SU-DHL-6 (cell line): ENCODE measurements at regions not wholly inside any gene's neighbourhood (a gene's known extent, or its start where the extent isn't known, plus 50 kb on each side); places are given as distances from the start of the nearest gene placed in this dataset.

ENCODE experiments used
- H2AFZ ChIP-seq: fragments of 200-600 bp; sonication (generic); 2 replicates; pipeline ENCODE4 v1.6.1; 2014; ENCODE audit warnings: low read depth, mild to moderate bottlenecking, moderate library complexity, mixed read lengths, antibody characterized with exemption, low read length; ENCODE audit not compliant: severe bottlenecking
- H3F3A ChIP-seq: fragments of 200-600 bp; shearing (Covaris generic); 2 replicates; pipeline ENCODE4 v1.6.0; 2016; ENCODE audit warnings: antibody characterized with exemption, mild to moderate bottlenecking; ENCODE audit not compliant: insufficient read depth
- H3K27ac ChIP-seq: fragments of 200-600 bp; sonication (generic); 2 replicates; pipeline ENCODE4 v1.5.1; 2016; ENCODE audit warnings: low read depth, mild to moderate bottlenecking, low read length, moderate library complexity, mixed read lengths
- H3K27me3 ChIP-seq: fragments of 200-600 bp; sonication (generic), shearing (Covaris generic); 2 replicates; pipeline ENCODE4 v1.6.0; 2014; ENCODE audit warnings: mild to moderate bottlenecking, low read length
- H3K36me3 ChIP-seq: fragments of 200-600 bp; sonication (generic); 2 replicates; pipeline ENCODE4 v1.6.1; 2014; ENCODE audit warnings: mild to moderate bottlenecking, low read length, mixed read lengths
- H3K4me2 ChIP-seq: fragments of 300-600, 200-600 bp; shearing (Covaris generic), sonication (generic); 2 replicates; pipeline ENCODE4 v1.6.0; 2014; ENCODE audit warnings: low read length, low read depth, mild to moderate bottlenecking; ENCODE audit not compliant: poor library complexity, severe bottlenecking
- H3K4me3 ChIP-seq: fragments of 200-600 bp; sonication (generic); 2 replicates; pipeline ENCODE4 v1.5.1; 2014; ENCODE audit warnings: antibody characterized with exemption, low read length, mild to moderate bottlenecking, mixed read lengths; ENCODE audit not compliant: insufficient read depth, poor library complexity, severe bottlenecking
- H3K79me2 ChIP-seq: fragments of 200-600 bp; sonication (generic); 2 replicates; pipeline ENCODE4 v1.6.1; 2014; ENCODE audit warnings: mild to moderate bottlenecking, low read length, moderate library complexity; ENCODE audit not compliant: insufficient read depth
- H3K9ac ChIP-seq: fragments of 200-600 bp; sonication (generic); 2 replicates; pipeline ENCODE4 v1.7.0; 2014; ENCODE audit warnings: mild to moderate bottlenecking, low read length
- H3K9me2 ChIP-seq: fragments of 200-600 bp; sonication (generic); replicated peaks from 2 replicates; pipeline ENCODE4 v1.6.1; 2014; ENCODE audit warnings: low read length; ENCODE audit not compliant: insufficient read depth
- H3K9me3 ChIP-seq: fragments of 200-600 bp; sonication (generic); 2 replicates; pipeline ENCODE4 v1.6.1; 2014; ENCODE audit warnings: low read length, mixed read lengths; ENCODE audit not compliant: insufficient read depth
- H4K20me1 ChIP-seq: fragments of 200-600 bp; sonication (generic); 2 replicates; pipeline ENCODE4 v1.6.1; 2014; ENCODE audit warnings: low read depth, mild to moderate bottlenecking, antibody characterized with exemption, low read length, moderate library complexity, mixed read lengths
- CTCF ChIP-seq: fragments of 200-600 bp; sonication (generic); IDR thresholded peaks from one replicate; pipeline ENCODE4 v1.5.1; 2017; ENCODE audit warnings: antibody characterized with exemption, mild to moderate bottlenecking, low read length, moderate library complexity; ENCODE audit not compliant: insufficient read depth, poor library complexity, severe bottlenecking
- EZH2phosphoT487 ChIP-seq: fragments of 200-600 bp; sonication (generic), shearing (Covaris generic); conservative IDR thresholded peaks from 2 replicates; pipeline ENCODE4 v1.6.1; 2018; ENCODE audit warnings: mild to moderate bottlenecking, antibody characterized with exemption, low read length, moderate library complexity, mixed read lengths

GRCh38 chr14:30290001-30290400, 269.0 kb upstream of the G2E3 start:
- no peaks in the 10 kb centered on the region for H3K9me2 ChIP-seq
- TF ChIP-seq EZH2phosphoT487 (no peak), CTCF (no peak)
- H3K4me2 ChIP-seq, result no peak overlapping the region
- no peaks in the 10 kb centered on the region for H3K79me2 ChIP-seq
- H2AFZ ChIP-seq, result no peak overlapping the region
- no peaks in the 10 kb centered on the region for H3K36me3 ChIP-seq
- H3K9ac ChIP-seq, result no peak overlapping the region
- H3F3A ChIP-seq, result no peaks in the 10 kb centered on the region
- no peak overlapping the region for H3K4me3 ChIP-seq
- H3K27ac ChIP-seq, result no peak overlapping the region
- no peaks in the 10 kb centered on the region for H3K27me3 ChIP-seq
- H3K9me3 ChIP-seq, result no peaks in the 10 kb centered on the region
- no peaks in the 10 kb centered on the region for H4K20me1 ChIP-seq

GRCh38 chr14:30291216-30291615, 267.7 kb upstream of the G2E3 start:
- H3K9ac ChIP-seq, result no peak overlapping the region
- TF ChIP-seq EZH2phosphoT487 (no peak), CTCF (no peak)
- no peaks in the 10 kb centered on the region for H3K9me2 ChIP-seq
- H4K20me1 ChIP-seq, result no peaks in the 10 kb centered on the region
- H3K79me2 ChIP-seq, result no peaks in the 10 kb centered on the region
- no peaks in the 10 kb centered on the region for H3K36me3 ChIP-seq
- no peak overlapping the region for H2AFZ ChIP-seq
- H3K9me3 ChIP-seq, result no peaks in the 10 kb centered on the region
- no peak overlapping the region for H3K27ac ChIP-seq
- H3K4me2 ChIP-seq, result no peak overlapping the region
- no peak overlapping the region for H3K4me3 ChIP-seq
- H3F3A ChIP-seq, result no peaks in the 10 kb centered on the region
- no peaks in the 10 kb centered on the region for H3K27me3 ChIP-seq

- no peaks in the 10 kb centered on the region for H3K27me3 ChIP-seq
- TF ChIP-seq EZH2phosphoT487 (no peak), CTCF (no peak)
Measured at GRCh38 chr14:30292541-30292940, 266.4 kb upstream of the G2E3 start.

GRCh38 chr14:30295980-30296379, 263.0 kb upstream of the G2E3 start:
- Histone ChIP-seq H3F3A (no peaks in the 10 kb centered on the region), H3K4me3 (no peak overlapping the region), H3K27ac (no peak overlapping the region), H3K9me2 (no peaks in the 10 kb centered on the region), H3K9ac (no peak overlapping the region), H2AFZ (no peak overlapping the region), H3K79me2 (no peaks in the 10 kb centered on the region), H3K36me3 (no peaks in the 10 kb centered on the region), H3K9me3 (no peaks in the 10 kb centered on the region), H3K4me2 (no peak overlapping the region), H3K27me3 (no peaks in the 10 kb centered on the region), H4K20me1 (no peaks in the 10 kb centered on the region)
- no peak for TF ChIP-seq EZH2phosphoT487
- no peak for TF ChIP-seq CTCF

More at GRCh38 chr14:30292541-30292940, 266.4 kb upstream of the G2E3 start:
- Histone ChIP-seq H3K9me3 (no peaks in the 10 kb centered on the region), H3K36me3 (no peaks in the 10 kb centered on the region), H3F3A (no peaks in the 10 kb centered on the region), H3K4me2 (no peak overlapping the region), H2AFZ (no peak overlapping the region), H3K27ac (no peak overlapping the region), H3K4me3 (no peak overlapping the region), H3K9me2 (no peaks in the 10 kb centered on the region), H3K79me2 (no peaks in the 10 kb centered on the region), H4K20me1 (no peaks in the 10 kb centered on the region), H3K9ac (no peak overlapping the region)
